GM18858 (cell line): ENCODE measurements at regions not wholly inside any gene's neighbourhood (a gene's known extent, or its start where the extent isn't known, plus 50 kb on each side); places are given as distances from the start of the nearest gene placed in this dataset.
"Not testable (repeated sequence)": the region's sequence is repeated elsewhere in the genome, so short reads cannot be mapped to it uniquely, and the experiment has no call there.

Experiments
- ATAC-seq: cut with Tn5 transposase; IDR thresholded peaks from one replicate; pipeline ENCODE4 v1.9.1; 2021; ENCODE audit not compliant: unreplicated experiment

DNA sequence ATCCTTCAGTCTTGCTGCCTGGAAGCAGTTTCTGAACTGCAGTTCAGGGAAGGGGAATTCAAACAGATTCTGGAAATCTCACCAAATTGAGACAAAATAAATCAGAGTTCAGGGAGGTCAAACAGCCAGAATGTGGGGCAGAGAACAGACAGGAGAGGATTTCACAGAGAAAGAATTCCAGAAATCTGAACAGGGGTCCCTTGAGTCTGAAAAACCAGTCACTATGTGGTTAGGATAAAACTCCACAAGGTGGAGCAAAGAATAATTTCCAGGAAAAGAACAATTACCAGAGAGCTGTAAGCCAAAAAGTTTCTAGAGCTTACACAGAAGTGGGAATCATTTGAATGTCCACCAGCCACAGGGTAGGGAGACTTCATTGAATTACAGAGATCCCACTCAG is 84.7 kb downstream of the URB2 start:
- ATAC-seq = no peak

DNA sequence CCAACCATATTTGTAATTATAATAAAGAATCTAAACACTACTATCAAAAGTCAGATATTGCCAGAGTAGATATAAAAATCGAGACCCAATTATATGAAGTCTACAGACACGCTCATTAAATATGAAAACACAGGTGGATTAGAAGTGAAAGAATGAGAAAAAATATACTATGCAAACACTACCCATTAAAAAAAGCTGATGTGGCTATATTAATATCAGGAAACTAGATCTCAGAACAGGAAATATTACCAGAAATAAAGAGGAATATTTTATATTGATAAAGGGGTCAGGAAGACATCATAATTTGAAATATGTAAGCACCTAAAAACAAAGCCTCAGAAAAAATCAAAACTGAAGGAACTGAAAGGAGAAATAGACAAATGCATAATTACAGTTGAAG is 88.3 kb downstream of the URB2 start:
- ATAC-seq = no peak

- ATAC-seq = no peak
Observed at GRCh38 chr1:229714964-229715603, 89.0 kb downstream of the URB2 start.

GRCh38 chr1:229716069-229716468 is 90.0 kb downstream of the URB2 start:
- no peak for ATAC-seq

GRCh38 chr1:229716704-229717103 is 90.7 kb downstream of the URB2 start:
- ATAC-seq = no peak

DNA sequence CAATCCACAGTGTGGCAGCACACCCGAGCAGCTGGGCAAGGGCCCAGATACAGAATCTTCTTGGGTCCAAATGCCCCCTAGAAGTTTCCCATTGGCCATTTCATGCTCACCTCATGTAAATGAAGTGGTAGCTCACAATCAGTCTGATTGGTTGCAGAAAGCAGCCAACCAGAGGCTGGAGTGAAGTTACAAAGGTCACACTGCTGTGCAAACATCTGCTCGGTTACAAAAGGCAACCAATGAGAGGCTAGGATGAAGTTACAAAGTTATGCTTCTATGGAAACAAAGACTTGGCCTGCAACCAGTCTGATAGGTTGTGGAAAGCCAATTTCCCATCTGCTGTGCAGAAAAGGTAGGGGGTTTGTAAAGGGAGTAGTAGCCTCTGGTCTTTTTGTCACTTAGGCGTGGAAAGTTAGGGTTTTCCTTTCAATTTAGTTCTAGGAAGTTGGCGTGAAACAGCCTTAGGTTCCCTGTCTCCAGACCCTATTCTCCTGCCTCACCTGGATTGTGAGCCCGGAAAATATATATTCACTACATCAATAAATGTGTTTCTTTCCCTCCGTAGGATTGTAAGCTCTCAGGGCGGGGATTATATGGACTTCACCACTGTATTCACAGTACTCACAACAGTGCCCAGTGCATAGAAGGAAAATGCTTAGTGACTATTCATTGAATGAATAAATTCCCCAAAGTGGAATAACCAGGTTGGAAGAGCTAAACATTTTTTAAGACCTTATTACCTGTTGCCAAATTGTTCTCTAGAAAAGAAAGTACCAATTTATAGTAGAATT is 91.9 kb downstream of the URB2 start:
- no peak for ATAC-seq

- ATAC-seq = no peak
Observed at GRCh38 chr1:229726061-229726460, 100.0 kb downstream of the URB2 start.

DNA sequence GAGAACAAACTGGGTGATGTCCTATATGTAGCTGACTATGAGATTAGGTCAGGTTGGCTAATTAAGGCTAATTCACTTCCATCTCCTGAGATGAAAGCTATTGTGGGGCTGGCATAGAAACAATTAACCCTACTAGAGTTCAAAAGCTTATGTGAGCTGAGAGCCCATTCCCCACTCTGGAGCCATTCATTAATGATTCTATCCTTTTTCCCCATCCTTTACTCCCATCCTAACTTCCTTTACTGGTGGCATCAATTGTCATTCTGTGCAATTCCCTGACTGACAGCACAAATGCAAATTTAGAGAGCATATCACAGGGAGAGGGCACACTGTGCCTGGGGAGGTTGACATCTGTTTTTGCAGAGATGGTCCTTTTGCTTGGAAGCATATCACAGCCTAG is 103.9 kb downstream of the URB2 start:
- ATAC-seq = no peak

GRCh38 chr1:229730573-229730972 is 104.5 kb downstream of the URB2 start:
- ATAC-seq = no peak

GRCh38 chr1:229732061-229732460 is 106.0 kb downstream of the URB2 start:
- no peak for ATAC-seq

DNA sequence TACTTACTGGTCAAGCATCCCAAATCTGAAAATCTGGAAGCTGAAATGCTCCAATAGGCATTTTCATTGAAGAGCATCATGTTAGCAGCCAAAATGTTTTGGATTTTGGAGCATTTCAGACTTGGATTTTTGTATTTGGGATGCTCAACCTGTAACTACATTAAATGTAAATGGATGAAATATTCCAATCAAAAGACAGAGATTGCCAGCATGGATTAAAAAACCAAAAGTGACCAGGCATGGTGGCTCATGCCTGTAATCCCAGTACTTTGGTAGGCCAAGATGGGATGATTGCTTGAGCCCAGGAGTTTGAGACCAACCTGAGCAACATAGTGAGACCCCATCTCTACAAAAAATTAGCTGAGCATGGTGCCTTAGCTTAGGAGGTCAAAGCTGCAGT is 110.3 kb downstream of the URB2 start:
- ATAC-seq = no peak

- not testable (repeated sequence) for ATAC-seq
Observed at GRCh38 chr1:229742614-229743013, 116.6 kb downstream of the URB2 start.

- ATAC-seq = no peak
Observed at GRCh38 chr1:229749992-229750391, 123.9 kb downstream of the URB2 start.

- no peak for ATAC-seq
Observed at GRCh38 chr1:229751610-229752009, 125.6 kb downstream of the URB2 start.

DNA sequence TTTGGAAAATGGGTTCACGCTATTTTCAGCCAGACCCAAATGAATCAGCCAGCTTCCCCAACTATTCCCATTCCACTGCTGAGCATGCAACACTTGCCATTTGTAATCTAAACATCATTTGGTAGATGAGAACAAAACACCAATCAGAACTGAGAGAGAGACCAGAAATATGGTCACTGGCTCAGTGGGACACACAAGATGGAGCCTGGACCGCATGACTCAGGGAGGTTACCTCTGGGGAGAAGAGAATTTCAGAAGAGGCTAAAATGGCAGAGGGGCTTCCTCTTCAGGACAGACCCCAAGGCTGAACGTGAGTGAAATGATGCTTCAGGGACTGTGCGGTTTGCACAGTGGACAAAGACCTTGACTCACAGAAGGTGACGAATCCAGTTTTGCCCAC is 126.6 kb downstream of the URB2 start:
- ATAC-seq = no peak

GRCh38 chr1:229753764-229754551 is 127.9 kb downstream of the URB2 start:
- ATAC-seq = no peak

DNA sequence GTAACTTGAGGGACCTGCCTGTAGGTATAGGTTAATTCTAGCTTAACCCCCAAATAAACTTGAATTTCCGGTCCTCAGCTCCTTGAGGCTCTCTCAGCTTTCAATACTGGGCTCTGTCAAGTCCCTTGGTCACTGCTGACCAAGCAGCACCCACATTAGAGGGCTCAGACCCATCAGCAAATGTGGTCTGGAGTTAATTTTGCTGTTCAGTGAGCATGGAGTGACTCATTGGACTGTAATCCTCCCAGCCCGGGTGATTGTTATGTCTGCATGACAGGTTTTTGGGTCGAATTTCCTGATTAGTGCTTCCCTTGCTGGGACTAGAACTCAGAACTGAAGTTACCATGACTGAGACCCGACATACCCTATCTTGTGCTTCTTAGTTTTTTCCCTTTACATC is 130.6 kb downstream of the URB2 start:
- no peak for ATAC-seq

- no peak for ATAC-seq
Observed at GRCh38 chr1:229757226-229757625, 131.2 kb downstream of the URB2 start.

- ATAC-seq = no peak
Observed at GRCh38 chr1:229758101-229759036, 132.3 kb downstream of the URB2 start.

- ATAC-seq = no peak
Observed at GRCh38 chr1:229759037-229759435, 133.0 kb downstream of the URB2 start.

- no peak for ATAC-seq
Observed at GRCh38 chr1:229759586-229759985, 133.5 kb downstream of the URB2 start.
